CD4-positive, alpha-beta memory T cell (primary cell): ENCODE measurements at regions not wholly inside any gene's neighbourhood (a gene's known extent, or its start where the extent isn't known, plus 50 kb on each side); places are given as distances from the start of the nearest gene placed in this dataset.

ENCODE experiments used
- CTCF ChIA-PET: fragments of 350-600 bp; sonication (Branson Sonifier 250); formaldehyde crosslinking; loops from one replicate; lab custom pipeline; 2021; ENCODE audit warnings: inconsistent platforms; ENCODE audit not compliant: partially characterized antibody; lab: Charles Lee
- POLR2A ChIA-PET: fragments of 350-600 bp; sonication (Branson Sonifier 250); formaldehyde crosslinking; loops from one replicate; lab custom pipeline; 2021; ENCODE audit not compliant: partially characterized antibody; lab: Charles Lee
- DNase-seq, 5 donors: peaks; one replicate each; pipeline versions ENCODE4 v3.0.0 to v3.0.0-alpha.2; 2020 to 2022; ENCODE audit warnings: mixed read lengths in 1 of 5
- H3K27ac ChIP-seq: one replicate; pipeline ENCODE4 v1.7.0; 2013; ENCODE audit warnings: low read depth, low read length
- H3K27me3 ChIP-seq: 2 replicates; pipeline ENCODE4 v1.7.0; 2013; ENCODE audit warnings: mild to moderate bottlenecking, low read length, moderate library complexity; ENCODE audit not compliant: insufficient read depth
- H3K36me3 ChIP-seq: 2 replicates; pipeline ENCODE4 v1.7.0; 2013; ENCODE audit warnings: mild to moderate bottlenecking, low read length, moderate library complexity; ENCODE audit not compliant: insufficient read depth
- H3K4me1 ChIP-seq: 2 replicates; pipeline ENCODE4 v1.7.0; 2013; ENCODE audit warnings: mild to moderate bottlenecking, low read length, moderate library complexity; ENCODE audit not compliant: insufficient read depth
- H3K4me3 ChIP-seq, 2 donors: one replicate each; pipeline ENCODE4 v1.7.0; 2013; ENCODE audit warnings: low read length in 2 of 2, mild to moderate bottlenecking in 1 of 2
- H3K9me3 ChIP-seq, 2 donors: one replicate each; pipeline ENCODE4 v1.7.0; 2013; ENCODE audit warnings: low read length in 2 of 2, control low read depth in 1 of 2; ENCODE audit not compliant: control insufficient read depth in 1 of 2
- H3K27ac Mint-ChIP-seq, 7 donors: one replicate each; pipeline ENCODE4 v1.8.0; 2020 to 2021; ENCODE audit warnings: mixed read lengths in 7 of 7, mild to moderate bottlenecking in 6 of 7, inconsistent platforms in 3 of 7, moderate library complexity in 3 of 7
- H3K27me3 Mint-ChIP-seq, 2 donors: one replicate each; pipeline ENCODE4 v1.8.0; 2020 to 2021; ENCODE audit warnings: mixed read lengths in 2 of 2
- H3K36me3 Mint-ChIP-seq, 2 donors: one replicate each; pipeline ENCODE4 v1.8.0; 2020 to 2021; ENCODE audit warnings: mixed read lengths in 2 of 2, inconsistent platforms in 1 of 2, mild to moderate bottlenecking in 1 of 2
- H3K4me1 Mint-ChIP-seq, 4 donors: one replicate each; pipeline ENCODE4 v1.8.0; 2020 to 2021; ENCODE audit warnings: mixed read lengths in 4 of 4, mild to moderate bottlenecking in 1 of 4
- H3K4me3 Mint-ChIP-seq, 8 donors: one replicate each; pipeline ENCODE4 v1.8.0; 2020 to 2021; ENCODE audit warnings: mixed read lengths in 8 of 8, mild to moderate bottlenecking in 7 of 8, moderate library complexity in 6 of 8, inconsistent platforms in 3 of 8
- H3K9me3 Mint-ChIP-seq, 8 donors: one replicate each; pipeline ENCODE4 v1.8.0; 2020 to 2021; ENCODE audit warnings: mixed read lengths in 8 of 8, mild to moderate bottlenecking in 5 of 8, inconsistent platforms in 3 of 8, moderate library complexity in 1 of 8
- intact Hi-C: fragments of 100-400 bp; cut with micrococcal nuclease; formaldehyde crosslinking; loops from one replicate; pipeline ENCODE4 v1.15.1; 2023

DNA sequence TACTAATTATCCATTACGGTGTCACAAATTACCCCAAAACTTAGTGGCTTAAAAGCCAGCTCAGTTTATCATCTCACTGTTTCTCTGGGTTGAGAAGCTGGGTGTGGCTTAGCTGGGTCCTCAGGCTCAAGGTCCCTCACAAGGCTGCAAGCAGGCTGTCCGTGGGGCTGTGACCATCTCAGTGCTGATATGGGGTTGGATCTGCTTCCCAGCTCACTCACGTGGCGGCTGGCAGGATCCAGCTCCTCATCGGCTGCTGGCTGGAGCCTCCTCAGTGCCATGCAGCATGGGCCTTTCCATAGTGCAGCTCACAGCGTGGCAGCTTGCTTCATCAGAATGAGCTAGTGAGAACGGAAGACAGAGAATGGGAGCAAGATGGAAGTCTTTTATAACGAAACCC, 128.5 kb upstream of the CPEB4 start:
- Histone ChIP-seq H3K27ac (no peak overlapping the region), H3K27me3 (no peaks in the 10 kb centered on the region), H3K4me1 (no peaks in the 10 kb centered on the region), H3K36me3 (no peaks in the 10 kb centered on the region), H3K4me3 (no peak overlapping the region), H3K9me3 (no peaks in the 10 kb centered on the region)
- Mint-ChIP-seq H3K27me3 (peaks cover 0 to 1% of the 10 kb centered on the region in 2 donors), H3K27ac (no peak overlapping the region), H3K4me3 (no peak overlapping the region), H3K9me3 (no peaks in the 10 kb centered on the region), H3K36me3 (no peaks in the 10 kb centered on the region), H3K4me1 (peaks cover 0 to 1% (median 0%) of the 10 kb centered on the region in 4 donors)
- intact Hi-C loops = no loop called here
- DNase-seq = no peak
- CTCF ChIA-PET = no interaction called here
- POLR2A ChIA-PET = no interaction called here

DNA sequence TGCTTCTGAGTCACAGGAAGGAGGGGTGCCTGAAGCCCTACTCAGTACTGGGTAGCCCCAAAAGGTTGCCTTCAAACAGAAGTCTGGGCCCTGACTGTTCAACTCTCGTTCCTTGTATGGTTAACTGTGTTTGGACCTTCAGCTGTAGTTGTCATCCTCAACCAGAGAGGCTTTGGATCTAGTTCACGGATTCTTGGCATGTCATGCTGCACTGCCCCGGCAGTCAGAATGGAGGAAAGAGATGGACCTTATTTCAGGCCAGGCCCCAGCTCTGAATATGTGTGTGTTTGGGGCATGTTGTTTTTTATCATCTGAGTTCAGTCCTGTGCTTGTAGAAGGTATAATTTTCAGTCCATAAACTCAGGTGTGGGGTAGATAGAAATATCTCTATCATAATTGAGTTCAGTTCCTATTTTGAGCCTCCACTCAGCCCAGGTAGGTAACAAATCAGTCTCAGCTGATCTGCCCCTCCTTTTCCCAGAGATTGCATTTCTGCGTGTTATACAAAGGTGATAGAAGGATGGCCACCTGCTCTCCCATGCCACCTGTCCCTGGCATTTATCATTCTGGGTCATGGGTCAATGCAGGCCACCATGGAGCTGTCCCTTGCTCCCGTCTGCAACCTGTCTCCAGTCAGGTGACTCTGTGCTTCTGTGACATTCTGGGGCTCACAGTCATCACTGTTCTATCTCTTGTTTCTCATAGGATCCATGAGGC, 127.5 kb upstream of the CPEB4 start:
- no peaks in the 10 kb centered on the region for H3K4me1 ChIP-seq
- Mint-ChIP-seq H3K9me3 (no peaks in the 10 kb centered on the region), H3K4me1 (peaks cover 0 to 1% (median under 1%) of the 10 kb centered on the region in 4 donors), H3K27ac (no peak overlapping the region), H3K27me3 (peaks cover 0 to 1% of the 10 kb centered on the region in 2 donors), H3K4me3 (no peak overlapping the region), H3K36me3 (no peaks in the 10 kb centered on the region)
- intact Hi-C loops = no loop called here
- CTCF ChIA-PET = no interaction called here
- POLR2A ChIA-PET = no interaction called here
- H3K9me3 ChIP-seq = no peaks in the 10 kb centered on the region
- H3K36me3 ChIP-seq = no peaks in the 10 kb centered on the region
- H3K4me3 ChIP-seq = no peak overlapping the region
- H3K27me3 ChIP-seq = no peaks in the 10 kb centered on the region
- H3K27ac ChIP-seq = no peak overlapping the region
- no peak for DNase-seq

DNA sequence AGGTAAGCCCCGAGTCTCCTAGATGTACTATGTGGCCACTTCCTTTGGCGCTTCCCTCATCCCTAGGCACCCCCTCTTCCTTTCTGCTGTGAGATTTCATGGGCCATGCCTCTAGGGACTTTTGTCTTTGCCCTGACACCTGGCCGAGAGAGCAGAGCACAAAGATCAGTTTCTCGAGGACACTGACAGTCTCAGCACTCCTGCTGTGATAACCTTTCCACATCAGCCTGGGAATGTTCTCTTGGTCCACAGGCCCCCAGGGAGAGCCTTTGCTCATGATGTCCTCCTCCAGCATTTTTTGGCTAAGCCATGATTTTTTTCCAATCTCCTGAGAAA, 127.0 kb upstream of the CPEB4 start:
- H3K27ac Mint-ChIP-seq = no peak overlapping the region
- intact Hi-C loops = no loop called here
- POLR2A ChIA-PET = no interaction called here

DNA sequence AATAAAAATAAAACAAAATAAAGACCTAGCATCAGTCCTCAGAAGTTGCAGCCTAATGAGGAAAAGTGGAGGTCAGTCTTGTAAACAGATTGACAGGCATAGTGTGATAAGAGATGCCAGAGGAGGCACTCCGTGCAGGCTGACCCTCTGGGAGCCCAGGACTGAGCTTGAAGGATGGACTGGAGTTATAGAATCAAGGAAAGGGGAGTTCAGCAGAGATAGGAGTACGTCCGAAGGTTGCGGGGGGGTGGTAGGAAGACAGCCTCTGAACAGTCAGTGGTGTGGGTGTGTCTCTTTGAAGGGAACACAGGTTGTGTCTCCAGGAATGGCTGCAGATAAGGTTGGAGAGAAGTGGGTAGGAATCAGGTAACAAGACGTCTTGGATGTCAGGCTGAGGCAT, 126.1 kb upstream of the CPEB4 start:
- no peak overlapping the region for H3K27ac Mint-ChIP-seq
- Histone ChIP-seq H3K27ac (no peak overlapping the region), H3K4me1 (no peaks in the 10 kb centered on the region), H3K9me3 (no peaks in the 10 kb centered on the region), H3K27me3 (no peaks in the 10 kb centered on the region), H3K4me3 (no peak overlapping the region), H3K36me3 (no peaks in the 10 kb centered on the region)
- H3K27me3 Mint-ChIP-seq = peaks cover 1% of the 10 kb centered on the region in 2 donors
- CTCF ChIA-PET = no interaction called here
- H3K9me3 Mint-ChIP-seq = no peaks in the 10 kb centered on the region
- POLR2A ChIA-PET = no interaction called here
- peaks cover 0 to 5% (median under 1%) of the 10 kb centered on the region in 4 donors for H3K4me1 Mint-ChIP-seq
- intact Hi-C loops = no loop called here
- no peaks in the 10 kb centered on the region for H3K36me3 Mint-ChIP-seq
- no peak overlapping the region for H3K4me3 Mint-ChIP-seq
- DNase-seq = no peak

More for the DNA sequence above, 127.0 kb upstream of the CPEB4 start:
- Mint-ChIP-seq H3K27me3 (peaks cover 1% of the 10 kb centered on the region in 2 donors), H3K36me3 (no peaks in the 10 kb centered on the region), H3K9me3 (no peaks in the 10 kb centered on the region), H3K4me3 (no peak overlapping the region), H3K4me1 (peaks cover 0 to 4% (median under 1%) of the 10 kb centered on the region in 4 donors)
- H3K27ac ChIP-seq = no peak overlapping the region
- H3K9me3 ChIP-seq = no peaks in the 10 kb centered on the region
- CTCF ChIA-PET = no interaction called here
- H3K4me1 ChIP-seq = no peaks in the 10 kb centered on the region
- DNase-seq = no peak
- no peaks in the 10 kb centered on the region for H3K36me3 ChIP-seq
- H3K27me3 ChIP-seq = no peaks in the 10 kb centered on the region
- H3K4me3 ChIP-seq = no peak overlapping the region

DNA sequence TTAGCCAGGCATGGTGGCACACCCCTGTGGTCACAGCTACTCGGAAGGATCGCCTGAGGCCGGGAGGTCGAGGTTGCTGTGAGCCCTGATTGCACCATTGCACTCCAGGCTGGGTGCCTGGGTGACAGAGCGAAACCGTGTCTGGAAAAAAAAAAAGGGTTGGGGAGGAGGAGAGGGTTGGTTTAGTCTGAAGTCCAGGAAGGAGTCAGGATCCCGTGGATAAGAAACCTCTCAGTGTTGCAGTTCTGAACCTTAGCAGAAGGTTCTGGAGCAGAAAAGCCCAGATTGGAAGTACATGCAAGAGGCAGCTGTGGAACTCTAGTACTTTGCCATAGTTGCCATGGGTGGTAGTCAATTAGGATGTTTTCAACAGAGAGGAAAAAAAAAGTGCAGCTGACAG, 125.2 kb upstream of the CPEB4 start:
- no peaks in the 10 kb centered on the region for H3K9me3 ChIP-seq
- no peaks in the 10 kb centered on the region for H3K9me3 Mint-ChIP-seq
- DNase-seq = no peak
- no peak overlapping the region for H3K4me3 ChIP-seq
- CTCF ChIA-PET = no interaction called here
- no peak overlapping the region for H3K27ac ChIP-seq
- POLR2A ChIA-PET = no interaction called here
- H3K4me1 Mint-ChIP-seq = peaks cover 0 to 5% (median under 1%) of the 10 kb centered on the region in 4 donors
- H3K36me3 Mint-ChIP-seq = no peaks in the 10 kb centered on the region
- H3K4me3 Mint-ChIP-seq = no peak overlapping the region
- H3K27me3 ChIP-seq = no peaks in the 10 kb centered on the region
- no peak overlapping the region for H3K27ac Mint-ChIP-seq
- peaks cover 1% of the 10 kb centered on the region in 2 donors for H3K27me3 Mint-ChIP-seq
- intact Hi-C loops = no loop called here
- H3K36me3 ChIP-seq = no peaks in the 10 kb centered on the region
- no peaks in the 10 kb centered on the region for H3K4me1 ChIP-seq

DNA sequence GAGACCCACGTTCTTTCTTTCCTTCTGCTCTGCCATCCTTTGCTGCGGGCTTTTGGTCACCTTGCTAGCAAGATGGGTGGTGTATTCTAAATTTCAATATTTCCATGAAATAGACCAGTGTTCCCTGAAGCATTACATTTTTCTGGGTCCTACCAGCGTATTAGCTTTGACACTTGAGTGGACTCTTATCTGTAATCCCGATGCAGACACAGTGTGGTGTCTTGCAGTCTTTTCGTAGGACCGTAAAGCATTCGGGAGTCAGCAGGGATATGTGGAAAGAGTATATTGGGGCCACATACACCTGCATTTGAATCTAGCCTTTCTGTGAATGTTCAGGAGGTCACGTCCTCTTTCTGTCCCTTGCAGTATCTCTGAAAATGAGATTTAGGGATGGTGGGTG, 124.7 kb upstream of the CPEB4 start:
- H3K4me1 ChIP-seq = no peaks in the 10 kb centered on the region
- H3K36me3 ChIP-seq = no peaks in the 10 kb centered on the region
- no peaks in the 10 kb centered on the region for H3K27me3 ChIP-seq
- H3K27ac ChIP-seq = no peak overlapping the region
- intact Hi-C loops = no loop called here
- peaks cover 0 to 5% (median under 1%) of the 10 kb centered on the region in 4 donors for H3K4me1 Mint-ChIP-seq
- no peaks in the 10 kb centered on the region for H3K9me3 Mint-ChIP-seq
- H3K27ac Mint-ChIP-seq = no peak overlapping the region
- H3K36me3 Mint-ChIP-seq = no peaks in the 10 kb centered on the region
- ChIA-PET CTCF (no interaction called here), POLR2A (no interaction called here)
- peaks cover 1% of the 10 kb centered on the region in 2 donors for H3K27me3 Mint-ChIP-seq
- no peaks in the 10 kb centered on the region for H3K9me3 ChIP-seq
- H3K4me3 ChIP-seq = no peak overlapping the region
- no peak for DNase-seq
- H3K4me3 Mint-ChIP-seq = no peak overlapping the region

DNA sequence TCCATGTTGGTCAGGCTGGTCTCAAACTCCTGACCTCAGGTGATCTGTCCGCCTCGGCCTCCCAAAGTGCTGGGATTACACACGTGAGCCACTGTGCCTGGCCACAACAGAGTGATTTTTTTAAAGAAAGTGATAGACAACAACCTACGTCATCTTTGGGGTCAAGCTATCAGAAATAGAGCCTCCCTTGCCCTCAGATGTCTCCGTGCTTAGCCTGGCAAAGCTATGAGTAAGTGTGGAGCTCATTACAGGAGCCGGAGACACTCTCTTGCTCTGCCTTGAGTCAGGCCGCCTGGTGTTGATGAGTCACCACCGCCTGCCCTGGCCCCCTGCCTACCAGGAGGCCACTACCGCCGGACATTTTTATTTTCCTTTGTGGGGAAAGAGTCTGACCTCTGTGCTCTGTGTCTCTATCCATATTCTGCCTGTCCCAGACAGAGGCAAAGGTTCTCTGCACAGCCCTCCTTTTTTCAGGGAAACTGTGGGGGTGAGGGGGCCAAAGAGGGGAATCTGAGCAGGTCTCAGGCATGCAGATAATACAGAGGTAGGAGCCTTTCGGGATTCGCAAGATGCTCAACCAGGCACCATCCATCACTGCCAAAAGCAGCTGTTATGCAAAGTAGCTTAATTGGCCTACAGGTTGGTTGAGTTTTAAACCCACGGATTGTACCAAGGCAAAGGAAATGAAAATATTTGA, 123.7 kb upstream of the CPEB4 start:
- DNase-seq = no peak
- Mint-ChIP-seq H3K27ac (no peak overlapping the region), H3K27me3 (peaks cover 1 to 3% of the 10 kb centered on the region in 2 donors), H3K4me3 (no peak overlapping the region), H3K4me1 (peaks cover 0 to 5% (median under 1%) of the 10 kb centered on the region in 4 donors), H3K9me3 (no peaks in the 10 kb centered on the region), H3K36me3 (no peaks in the 10 kb centered on the region)
- POLR2A ChIA-PET = no interaction called here
- intact Hi-C loops = no loop called here
- Histone ChIP-seq H3K4me1 (no peaks in the 10 kb centered on the region), H3K4me3 (no peak overlapping the region), H3K9me3 (no peaks in the 10 kb centered on the region), H3K27me3 (no peaks in the 10 kb centered on the region), H3K36me3 (no peaks in the 10 kb centered on the region), H3K27ac (no peak overlapping the region)
- CTCF ChIA-PET = no interaction called here
